ENCODE measurements at regions not wholly inside any gene's neighbourhood (a gene's known extent, or its start where the extent isn't known, plus 50 kb on each side); places are given as distances from the start of the nearest gene placed in this dataset.
"Not testable (repeated sequence)": the region's sequence is repeated elsewhere in the genome, so short reads cannot be mapped to it uniquely, and the experiment has no call there.

- not testable (repeated sequence) for TF ChIP-seq POLR2A, POLR2AphosphoS5 (IDR thresholded peaks at IDR 0.05; ENCODE audit: low read depth, low read length)
Measured at GRCh38 chr4:77464100-77464499, 141.5 kb upstream of the CXCL13 start.
